A673 (cell line): ENCODE measurements at regions not wholly inside any gene's neighbourhood (a gene's known extent, or its start where the extent isn't known, plus 50 kb on each side); places are given as distances from the start of the nearest gene placed in this dataset.

Experiments
- EZH2 ChIP-seq: fragments of 200-600 bp; sonication (generic); IDR thresholded peaks from 2 replicates; pipeline ENCODE4 v1.6.1; 2017; ENCODE audit warnings: borderline replicate concordance, low read depth, mild to moderate bottlenecking, mixed read lengths, antibody characterized with exemption, low read length; ENCODE audit not compliant: poor library complexity, severe bottlenecking
- TF ChIP-seq, protein P1 (sequence below): fragments of 300-800, 200-600 bp; sonication (generic); conservative IDR thresholded peaks from 2 replicates; pipeline ENCODE4 v1.5.1; 2017; ENCODE audit warnings: low read depth, mild to moderate bottlenecking, antibody characterized with exemption, low read length, moderate library complexity, mixed read lengths

DNA sequence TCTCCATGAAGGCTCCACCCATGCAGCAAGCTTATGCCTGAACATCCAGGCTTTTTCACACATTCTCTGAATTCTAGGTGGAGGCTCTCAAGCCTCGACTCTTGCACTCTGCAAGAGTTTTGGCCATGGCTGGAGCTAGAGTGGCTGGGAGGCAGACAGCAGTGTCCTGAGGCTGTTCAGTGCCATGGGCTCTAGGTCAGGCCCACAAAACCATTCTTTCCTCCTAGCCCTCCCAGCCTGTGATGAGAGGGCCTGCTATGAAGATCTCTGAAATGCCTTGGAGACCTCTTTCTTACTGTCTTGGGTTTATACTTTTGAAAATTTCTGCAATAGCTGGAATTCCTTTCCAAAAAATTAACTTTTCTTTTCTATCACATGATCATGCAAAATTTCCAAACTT lies 210.7 kb downstream of the RND3 start:
- TF ChIP-seq, protein P1, sequence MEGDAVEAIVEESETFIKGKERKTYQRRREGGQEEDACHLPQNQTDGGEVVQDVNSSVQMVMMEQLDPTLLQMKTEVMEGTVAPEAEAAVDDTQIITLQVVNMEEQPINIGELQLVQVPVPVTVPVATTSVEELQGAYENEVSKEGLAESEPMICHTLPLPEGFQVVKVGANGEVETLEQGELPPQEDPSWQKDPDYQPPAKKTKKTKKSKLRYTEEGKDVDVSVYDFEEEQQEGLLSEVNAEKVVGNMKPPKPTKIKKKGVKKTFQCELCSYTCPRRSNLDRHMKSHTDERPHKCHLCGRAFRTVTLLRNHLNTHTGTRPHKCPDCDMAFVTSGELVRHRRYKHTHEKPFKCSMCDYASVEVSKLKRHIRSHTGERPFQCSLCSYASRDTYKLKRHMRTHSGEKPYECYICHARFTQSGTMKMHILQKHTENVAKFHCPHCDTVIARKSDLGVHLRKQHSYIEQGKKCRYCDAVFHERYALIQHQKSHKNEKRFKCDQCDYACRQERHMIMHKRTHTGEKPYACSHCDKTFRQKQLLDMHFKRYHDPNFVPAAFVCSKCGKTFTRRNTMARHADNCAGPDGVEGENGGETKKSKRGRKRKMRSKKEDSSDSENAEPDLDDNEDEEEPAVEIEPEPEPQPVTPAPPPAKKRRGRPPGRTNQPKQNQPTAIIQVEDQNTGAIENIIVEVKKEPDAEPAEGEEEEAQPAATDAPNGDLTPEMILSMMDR, result no peak
- TF ChIP-seq EZH2, result no peak
